IPS DF 6.9 (cell line): ENCODE measurements at regions not wholly inside any gene's neighbourhood (a gene's known extent, or its start where the extent isn't known, plus 50 kb on each side); places are given as distances from the start of the nearest gene placed in this dataset.

Experiments used
- DNase-seq: peaks from one replicate; pipeline ENCODE4 v3.0.0-alpha.2; 2013; ENCODE audit warnings: low read depth, low spot score
- H3K27ac ChIP-seq: one replicate; pipeline ENCODE4 v1.5.1; 2013; ENCODE audit warnings: low read length, control low read depth
- H3K27me3 ChIP-seq: 2 replicates; pipeline ENCODE4 v1.6.1; 2013; ENCODE audit warnings: mild to moderate bottlenecking, low read length; ENCODE audit not compliant: control insufficient read depth, insufficient read depth
- H3K36me3 ChIP-seq: 2 replicates; pipeline ENCODE4 v1.6.1; 2013; ENCODE audit warnings: low read length; ENCODE audit not compliant: control insufficient read depth, insufficient read depth
- H3K4me1 ChIP-seq: 2 replicates; pipeline ENCODE4 v1.6.1; 2013; ENCODE audit warnings: low read length; ENCODE audit not compliant: control insufficient read depth, insufficient read depth
- H3K4me3 ChIP-seq: 2 replicates; pipeline ENCODE4 v1.5.1; 2013; ENCODE audit warnings: mild to moderate bottlenecking, low read length
- H3K9me3 ChIP-seq: 2 replicates; pipeline ENCODE4 v1.6.1; 2013; ENCODE audit warnings: low read length, inconsistent platforms; ENCODE audit not compliant: control insufficient read depth, insufficient read depth
- WGBS: extraction: QIAGEN DNeasy Blood & Tissue Kit; methylation state at CpG from one replicate; pipeline ENCODE4 v1.1.7; 2013; ENCODE audit warnings: mixed read lengths, missing lambda C conversion rate; ENCODE audit not compliant: insufficient read length, insufficient coverage; 5-methylcytosine and 5-hydroxymethylcytosine counted together

GRCh38 chr12:124434354-124434753, 133.1 kb downstream of the NCOR2 start:
- WGBS, result no CpG with 5 or more reads among the region's 10 CpGs
- Histone ChIP-seq H3K36me3 (peaks cover 11% of the 10 kb centered on the region), H3K4me3 (no peak overlapping the region), H3K27ac (no peak overlapping the region), H3K4me1 (no peaks in the 10 kb centered on the region), H3K9me3 (no peaks in the 10 kb centered on the region), H3K27me3 (no peaks in the 10 kb centered on the region)
- no peak for DNase-seq

- no peak for DNase-seq
- H3K9me3 ChIP-seq, result no peaks in the 10 kb centered on the region
- H3K4me1 ChIP-seq, result no peaks in the 10 kb centered on the region
- H3K4me3 ChIP-seq, result no peak overlapping the region
- no CpG with 5 or more reads among the region's 8 CpGs for WGBS
- peaks cover 11% of the 10 kb centered on the region for H3K36me3 ChIP-seq
- H3K27me3 ChIP-seq, result no peaks in the 10 kb centered on the region
- H3K27ac ChIP-seq, result no peak overlapping the region
These were observed 133.5 kb downstream of the NCOR2 start for GRCh38 chr12:124433879-124434278.

- no peaks in the 10 kb centered on the region for H3K27me3 ChIP-seq
- H3K27ac ChIP-seq, result no peak overlapping the region
- no peaks in the 10 kb centered on the region for H3K4me1 ChIP-seq
- H3K9me3 ChIP-seq, result no peaks in the 10 kb centered on the region
- no peak overlapping the region for H3K4me3 ChIP-seq
- peaks cover 11% of the 10 kb centered on the region for H3K36me3 ChIP-seq
- DNase-seq, result no peak
- no CpG with 5 or more reads among the region's 22 CpGs for WGBS
These were observed 134.1 kb downstream of the NCOR2 start for GRCh38 chr12:124433147-124433874.

GRCh38 chr12:124432376-124432775, 135.0 kb downstream of the NCOR2 start:
- no peak for DNase-seq
- WGBS, result no CpG with 5 or more reads among the region's 8 CpGs
- no peak overlapping the region for H3K27ac ChIP-seq
- no peaks in the 10 kb centered on the region for H3K4me1 ChIP-seq
- H3K27me3 ChIP-seq, result no peaks in the 10 kb centered on the region
- H3K4me3 ChIP-seq, result no peak overlapping the region
- H3K36me3 ChIP-seq, result peaks cover 11% of the 10 kb centered on the region
- no peaks in the 10 kb centered on the region for H3K9me3 ChIP-seq

- Histone ChIP-seq H3K27ac (no peak overlapping the region), H3K9me3 (no peaks in the 10 kb centered on the region), H3K4me1 (no peaks in the 10 kb centered on the region), H3K4me3 (no peak overlapping the region), H3K36me3 (peaks cover 11% of the 10 kb centered on the region), H3K27me3 (no peaks in the 10 kb centered on the region)
- no CpG with 5 or more reads among the region's 8 CpGs for WGBS
- no peak for DNase-seq
These were observed 135.4 kb downstream of the NCOR2 start for GRCh38 chr12:124431971-124432370.

GRCh38 chr12:124430491-124430890, 135.6 kb downstream of the RFLNA start:
- Histone ChIP-seq H3K27me3 (no peaks in the 10 kb centered on the region), H3K27ac (no peak overlapping the region), H3K4me1 (no peaks in the 10 kb centered on the region), H3K9me3 (no peaks in the 10 kb centered on the region), H3K36me3 (peaks cover 15% of the 10 kb centered on the region), H3K4me3 (no peak overlapping the region)
- WGBS, result no CpG with 5 or more reads among the region's 23 CpGs
- DNase-seq, result no peak

- H3K4me3 ChIP-seq, result no peak overlapping the region
- DNase-seq, result no peak
- H3K27ac ChIP-seq, result no peak overlapping the region
- no peaks in the 10 kb centered on the region for H3K4me1 ChIP-seq
- WGBS, result no CpG with 5 or more reads among the region's 15 CpGs
- no peaks in the 10 kb centered on the region for H3K27me3 ChIP-seq
- H3K9me3 ChIP-seq, result no peaks in the 10 kb centered on the region
- peaks cover 15% of the 10 kb centered on the region for H3K36me3 ChIP-seq
These were observed 134.6 kb downstream of the RFLNA start for GRCh38 chr12:124429535-124429934.

GRCh38 chr12:124428792-124429281, 133.9 kb downstream of the RFLNA start:
- no peak overlapping the region for H3K27ac ChIP-seq
- no peak for DNase-seq
- H3K4me1 ChIP-seq, result no peaks in the 10 kb centered on the region
- no CpG with 5 or more reads among the region's 13 CpGs for WGBS
- H3K36me3 ChIP-seq, result peaks cover 15% of the 10 kb centered on the region
- no peak overlapping the region for H3K4me3 ChIP-seq
- no peaks in the 10 kb centered on the region for H3K27me3 ChIP-seq
- no peaks in the 10 kb centered on the region for H3K9me3 ChIP-seq

GRCh38 chr12:124428136-124428791, 133.4 kb downstream of the RFLNA start:
- no peak for DNase-seq
- no peaks in the 10 kb centered on the region for H3K9me3 ChIP-seq
- H3K4me3 ChIP-seq, result no peak overlapping the region
- no CpG with 5 or more reads among the region's 23 CpGs for WGBS
- no peaks in the 10 kb centered on the region for H3K27me3 ChIP-seq
- no peak overlapping the region for H3K27ac ChIP-seq
- peaks cover under 1% of the 10 kb centered on the region; the same call in 1 of the 2 replicates for H3K4me1 ChIP-seq
- H3K36me3 ChIP-seq, result peaks cover 15% of the 10 kb centered on the region

GRCh38 chr12:124426594-124427555, 132.0 kb downstream of the RFLNA start:
- peaks cover 3% of the 10 kb centered on the region; the same call in 1 of the 2 replicates for H3K4me1 ChIP-seq
- no CpG with 5 or more reads among the region's 42 CpGs for WGBS
- no peaks in the 10 kb centered on the region for H3K9me3 ChIP-seq
- H3K27ac ChIP-seq, result no peak overlapping the region
- H3K27me3 ChIP-seq, result no peaks in the 10 kb centered on the region
- peaks cover 20% of the 10 kb centered on the region for H3K36me3 ChIP-seq
- no peak for DNase-seq
- H3K4me3 ChIP-seq, result no peak overlapping the region
